ENCODE measurements at regions not wholly inside any gene's neighbourhood (a gene's known extent, or its start where the extent isn't known, plus 50 kb on each side); places are given as distances from the start of the nearest gene placed in this dataset.

GRCh38 chr5:101788797-101789196 lies 507.3 kb downstream of the SLCO4C1 start (continued):
- TF ChIP-seq USF2 (IDR thresholded peaks at IDR 0.05; ENCODE audit: low read length) (no peak), MAFK (IDR thresholded peaks at IDR 0.05; ENCODE audit: low read depth, low read length) (no peak), GABPA (IDR thresholded peaks at IDR 0.05; ENCODE audit: borderline replicate concordance, insufficient read depth, low read length) (no peak), JUN (IDR thresholded peaks at IDR 0.05; ENCODE audit: low read depth, low read length) (no peak), SAP30 (IDR thresholded peaks at IDR 0.05; ENCODE audit: insufficient read depth, insufficient replicate concordance, low read length) (no peak)

Measured in H1 (cell line).